ENCODE measurements at regions not wholly inside any gene's neighbourhood (a gene's known extent, or its start where the extent isn't known, plus 50 kb on each side); places are given as distances from the start of the nearest gene placed in this dataset.
"Not testable (repeated sequence)": the region's sequence is repeated elsewhere in the genome, so short reads cannot be mapped to it uniquely, and the experiment has no call there.

DNA sequence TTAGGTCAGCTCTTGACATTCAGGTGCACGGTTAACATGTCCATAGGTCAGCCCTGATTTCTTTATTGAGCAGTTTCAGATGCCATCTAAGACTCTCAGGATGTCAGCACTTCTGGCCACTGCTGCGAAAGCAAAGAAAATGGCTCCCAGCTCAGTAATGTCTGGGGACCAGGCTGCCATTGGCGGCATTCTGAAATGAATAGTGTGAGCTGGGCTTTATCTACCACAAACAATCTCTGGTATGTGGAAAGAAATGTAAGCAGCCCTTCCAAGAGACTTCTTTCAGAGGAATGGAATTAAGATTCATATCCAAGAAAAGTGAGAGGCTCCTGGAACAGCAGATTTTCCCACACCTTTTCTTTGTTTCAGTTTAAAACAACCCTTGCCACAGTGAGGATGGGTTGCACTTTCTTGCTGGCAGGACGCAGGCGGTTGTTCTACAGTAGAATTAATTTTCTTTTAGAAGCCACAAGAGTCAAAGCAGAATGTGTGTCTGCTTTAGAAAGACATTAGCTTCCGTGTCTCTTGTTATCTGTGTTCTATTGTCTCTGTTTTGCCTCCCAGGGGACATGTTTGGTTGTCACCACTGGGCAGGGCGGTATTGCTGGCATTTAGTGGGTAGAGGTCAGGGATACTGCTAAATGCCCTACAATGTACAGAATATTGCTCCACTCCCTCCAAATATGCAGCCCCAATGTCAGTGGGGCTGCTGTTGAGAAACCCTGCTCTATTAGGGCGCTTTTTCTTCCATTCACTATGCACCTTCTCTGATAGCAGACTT lies 149.9 kb upstream of the ANKH start:
- DNase-seq (ENCODE audit: low spot score): no peak

DNA sequence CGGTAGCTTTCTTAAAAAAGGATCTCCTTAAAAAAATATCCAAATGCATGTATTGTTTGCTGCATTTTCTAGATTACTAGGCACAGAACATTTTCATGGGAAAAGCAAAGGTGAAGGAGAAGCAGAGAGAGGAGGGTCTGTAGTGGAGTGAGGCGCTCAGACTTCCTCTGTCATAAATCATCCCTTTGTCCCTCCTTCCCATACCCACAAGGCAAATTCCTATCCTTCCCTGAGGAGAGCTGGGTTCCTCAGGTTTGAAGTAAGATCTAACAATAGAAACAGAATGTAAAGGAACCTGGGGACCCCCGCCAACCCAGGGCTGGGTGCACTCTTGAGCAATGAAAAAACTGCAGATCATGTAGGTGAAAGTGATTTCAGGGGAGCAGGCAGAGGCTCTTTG lies 149.2 kb upstream of the ANKH start:
- no peak for DNase-seq (ENCODE audit: low spot score)

DNA sequence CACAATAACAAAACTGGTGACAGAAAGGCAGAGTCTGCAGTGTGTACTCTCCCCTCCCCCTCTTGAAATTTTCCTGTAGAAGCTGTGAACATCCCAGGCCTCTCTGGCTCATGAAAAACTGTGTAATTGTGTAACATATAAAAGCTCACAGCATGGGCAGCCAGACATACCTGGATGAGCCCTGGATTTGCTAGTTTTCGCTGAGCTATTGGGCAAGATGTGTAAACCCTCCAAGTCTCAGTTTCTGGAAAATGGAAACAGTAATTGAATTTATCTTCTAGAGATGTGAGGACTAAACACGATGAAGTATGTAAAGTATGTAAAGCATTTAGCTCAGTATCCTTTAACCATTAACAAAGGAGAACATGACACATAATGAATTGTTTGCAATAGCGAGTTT lies 143.2 kb upstream of the ANKH start:
- no peak for DNase-seq (ENCODE audit: low spot score)

DNA sequence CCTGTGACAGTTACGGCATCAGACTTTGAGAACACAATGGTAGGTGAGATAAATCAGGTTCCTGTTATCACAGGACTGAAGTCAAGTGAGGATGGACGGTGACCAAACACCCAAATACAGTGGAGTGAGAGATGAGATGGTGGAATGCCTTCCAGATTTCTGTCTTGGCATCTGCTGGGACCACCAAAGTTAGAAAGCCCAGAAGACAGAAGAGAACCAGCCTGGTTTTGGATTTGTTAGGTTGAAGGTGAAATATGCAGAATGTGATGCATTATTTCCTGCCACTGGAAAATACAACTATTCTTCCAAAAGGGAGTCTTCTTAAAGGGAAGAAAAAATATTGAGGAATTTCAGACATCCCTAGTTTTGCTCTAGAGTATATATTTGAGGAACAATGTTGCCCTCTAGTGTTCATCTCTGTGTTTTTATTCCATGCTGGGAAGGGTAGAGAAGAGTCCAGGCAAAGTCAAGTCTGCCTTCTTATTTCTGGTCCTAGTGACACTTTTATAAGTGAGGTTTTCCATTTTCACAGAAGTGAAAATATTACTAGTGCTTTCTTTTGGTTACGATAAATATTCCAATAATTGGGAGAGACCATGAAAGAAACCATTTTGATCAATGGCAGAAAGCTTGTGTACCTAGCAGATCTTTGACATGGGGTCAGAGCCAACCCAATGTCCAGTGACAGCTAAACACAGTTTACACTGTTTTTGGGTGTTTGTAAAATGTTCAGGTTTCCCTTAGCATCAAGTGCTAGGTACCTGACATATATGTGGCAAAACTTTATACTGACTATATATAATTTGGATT lies 142.3 kb upstream of the ANKH start:
- peak; percentile 71 for DNase-seq (ENCODE audit: low spot score)

DNA sequence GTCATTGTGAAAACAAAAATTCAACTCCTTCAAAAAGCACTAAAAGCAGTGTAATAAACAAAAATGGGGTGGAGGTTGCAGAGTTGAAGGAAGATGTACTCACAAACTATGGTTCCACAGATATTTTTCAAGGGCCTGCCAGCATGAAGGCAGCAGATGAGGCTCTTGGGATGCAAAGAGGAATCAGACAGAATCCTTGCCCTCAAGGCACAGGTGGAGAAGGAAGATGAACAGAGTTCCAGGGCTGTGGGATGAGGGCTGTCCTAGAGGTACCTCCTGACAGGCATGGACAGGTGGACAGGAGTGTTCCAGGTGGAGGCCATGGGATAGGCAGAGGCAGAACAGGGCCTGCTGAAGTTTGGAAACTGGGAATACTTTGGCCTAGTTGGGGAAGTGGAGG lies 140.5 kb upstream of the ANKH start:
- no peak for DNase-seq (ENCODE audit: low spot score)

DNA sequence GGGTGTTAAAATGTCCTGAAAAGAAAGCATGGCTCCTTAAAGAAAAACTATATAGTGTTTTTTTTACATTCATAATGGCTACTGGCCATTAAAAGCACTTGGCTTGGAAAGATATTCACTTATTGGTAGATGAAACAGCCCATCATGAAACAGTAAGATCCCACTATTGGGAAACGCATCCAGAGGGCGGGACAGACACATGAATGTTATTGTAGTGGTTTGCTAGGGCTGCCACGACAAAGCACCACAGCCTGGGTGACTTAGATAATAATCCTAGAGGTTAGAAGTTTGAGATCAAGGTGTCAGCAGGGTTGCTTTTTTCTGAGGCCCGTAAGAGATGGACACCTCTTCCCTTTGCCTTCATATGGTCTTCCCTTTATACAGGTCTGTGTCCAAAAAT lies 139.4 kb upstream of the ANKH start:
- no peak for DNase-seq (ENCODE audit: low spot score)

DNA sequence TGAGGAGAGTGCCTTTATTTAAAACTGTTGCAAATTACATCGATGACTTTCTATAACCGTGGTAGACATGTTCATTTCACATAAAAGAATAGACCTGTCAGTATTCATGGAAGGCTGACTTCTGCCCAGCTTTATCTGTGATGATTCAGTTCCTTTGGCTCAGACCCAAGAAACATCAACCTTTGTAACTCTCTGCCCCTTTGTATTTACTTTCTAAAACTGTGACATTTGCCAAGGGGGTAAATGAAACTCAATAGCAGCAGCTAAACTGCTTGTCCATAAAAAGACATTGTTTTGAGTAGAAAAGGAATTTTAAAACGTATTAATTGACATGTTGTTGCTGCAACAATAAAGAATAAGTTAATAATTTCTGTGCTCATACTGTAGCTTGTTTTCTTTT lies 137.8 kb upstream of the ANKH start:
- DNase-seq (ENCODE audit: low spot score): no peak

DNA sequence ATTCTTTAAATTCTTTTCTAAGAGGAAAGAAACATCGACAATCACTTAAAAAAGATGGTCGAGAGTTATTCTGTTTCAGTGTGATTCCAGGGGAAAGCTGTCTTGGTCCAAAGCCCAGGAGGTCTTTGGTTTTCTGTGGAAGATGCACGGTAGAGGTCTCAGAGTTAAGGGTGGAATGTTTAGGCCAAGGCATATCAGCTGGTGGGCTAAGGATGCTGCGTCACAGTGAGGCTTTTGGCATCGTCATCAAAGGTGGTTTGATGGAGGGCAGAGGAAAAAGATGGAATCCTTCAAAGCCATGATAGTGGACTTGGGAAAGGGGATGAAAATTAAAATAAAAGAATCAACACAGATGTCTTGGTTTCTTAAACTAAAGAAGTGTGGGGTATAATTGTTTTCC lies 137.3 kb upstream of the ANKH start:
- no peak for DNase-seq (ENCODE audit: low spot score)

DNA sequence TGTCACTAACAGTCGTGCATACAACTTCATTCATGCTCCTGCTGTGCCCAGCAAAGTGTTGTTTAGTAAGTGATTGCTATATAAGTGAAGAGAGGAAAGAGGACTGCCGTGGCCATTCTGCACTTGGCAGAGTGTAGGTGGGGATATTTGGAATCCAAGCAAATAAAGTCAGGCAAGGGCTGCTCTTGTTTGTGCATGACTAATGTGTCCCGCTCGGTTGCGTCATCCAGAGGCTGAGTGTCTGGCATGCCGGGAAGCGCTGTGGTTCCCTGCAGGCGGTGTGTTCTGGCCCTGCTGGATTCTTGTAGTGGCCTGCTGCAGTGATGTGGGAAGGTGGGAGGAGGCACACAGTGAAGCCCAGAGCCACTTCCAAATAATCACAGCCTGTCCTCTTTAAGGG lies 136.9 kb upstream of the ANKH start:
- no peak for DNase-seq (ENCODE audit: low spot score)

DNA sequence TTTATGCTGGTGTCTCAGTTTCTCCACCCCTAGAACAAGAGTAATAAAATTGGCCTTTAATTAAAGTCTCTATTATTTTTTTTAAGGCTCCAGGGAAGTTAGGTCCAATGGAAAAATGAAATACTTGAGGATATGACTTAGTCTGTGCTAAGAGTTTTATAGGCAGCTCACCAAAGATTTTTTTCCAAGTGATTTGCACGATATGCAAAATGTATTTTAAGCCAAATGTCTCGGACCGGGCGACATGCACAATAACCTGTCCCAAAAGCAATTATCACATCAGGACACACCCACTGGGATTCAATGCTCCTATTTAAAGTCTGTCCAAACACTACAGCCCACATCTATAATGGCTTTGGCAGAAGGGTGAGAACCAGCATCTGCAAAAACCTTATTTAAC lies 136.1 kb upstream of the ANKH start:
- no peak for DNase-seq (ENCODE audit: low spot score)

DNA sequence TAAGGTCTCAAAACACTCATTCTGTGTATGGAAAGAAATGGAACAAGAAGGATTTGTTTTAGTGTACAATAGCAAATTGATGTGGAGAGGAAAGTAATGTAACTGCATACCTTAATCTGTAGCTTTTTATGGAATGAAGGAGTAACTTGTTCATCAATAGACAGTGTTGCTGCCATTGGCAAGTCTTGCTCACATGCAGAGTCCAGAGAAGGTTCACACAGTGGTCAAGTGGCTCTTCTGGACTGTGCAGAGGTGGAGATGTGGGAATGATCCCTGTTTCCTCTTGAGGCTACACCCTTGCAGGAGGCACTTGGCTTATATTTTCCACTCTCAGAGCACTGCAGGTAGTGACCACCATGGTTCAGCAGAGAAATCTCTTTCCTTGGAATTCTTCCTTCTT lies 132.9 kb upstream of the ANKH start:
- DNase-seq (ENCODE audit: low spot score): peak; percentile 17

DNA sequence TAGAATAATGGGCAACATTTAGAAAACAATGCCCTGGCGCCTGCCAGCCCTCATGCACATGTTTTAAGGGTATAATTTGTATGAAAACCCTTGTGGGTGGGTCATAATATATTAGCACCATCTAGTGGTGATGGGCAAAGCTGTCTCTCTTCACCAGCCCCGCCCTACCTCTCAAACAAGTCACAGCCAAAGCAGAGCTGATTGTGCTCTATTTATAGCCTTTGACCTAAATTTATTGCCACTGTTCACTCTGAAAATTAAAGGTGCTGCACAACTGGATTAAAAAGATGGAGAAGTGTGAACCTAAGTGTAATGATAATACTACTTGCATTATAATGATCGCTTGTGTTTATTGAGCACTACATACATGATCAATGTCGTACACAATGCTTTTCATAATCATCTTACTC lies 131.9 kb upstream of the ANKH start:
- DNase-seq (ENCODE audit: low spot score): peak; percentile 91

DNA sequence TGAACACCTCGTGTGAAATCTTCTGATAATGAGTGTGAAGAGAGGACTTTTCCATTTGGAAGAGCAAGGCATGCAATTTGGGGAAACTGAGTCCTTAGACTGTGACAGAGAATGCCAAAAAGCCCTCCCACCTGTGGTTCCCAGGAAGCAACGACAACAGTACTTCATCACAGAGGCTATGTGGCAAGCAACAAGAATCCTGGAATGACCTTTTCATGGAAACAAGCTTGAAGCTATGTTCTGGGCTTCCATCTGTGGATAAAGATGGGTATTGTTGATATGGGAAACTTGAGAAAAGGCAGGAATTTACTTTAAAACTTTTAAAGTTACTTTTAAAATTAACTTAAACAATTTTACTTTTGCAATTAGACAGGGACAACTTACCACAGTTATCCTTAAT lies 131.2 kb upstream of the ANKH start:
- DNase-seq (ENCODE audit: low spot score): peak; percentile 15

DNA sequence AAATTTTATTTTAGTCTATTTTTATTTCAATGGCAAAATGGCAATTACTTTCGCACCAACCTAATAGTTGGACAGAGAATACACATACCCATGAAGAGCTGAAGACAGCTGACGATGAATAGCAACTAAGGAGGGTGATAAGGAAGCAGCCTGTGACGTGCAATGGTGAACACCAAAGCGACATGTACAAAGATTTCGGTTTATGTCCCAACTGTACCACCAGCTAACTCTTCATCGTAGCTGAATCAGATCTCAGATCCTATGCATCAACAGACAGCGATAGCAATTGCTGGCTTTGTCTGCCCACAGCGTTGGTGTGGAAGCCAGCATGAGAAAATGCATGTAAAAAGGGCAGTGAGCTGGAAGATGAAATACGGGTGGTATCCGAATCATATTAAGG lies 130.6 kb upstream of the ANKH start:
- peak; percentile 42 for DNase-seq (ENCODE audit: low spot score)

DNA sequence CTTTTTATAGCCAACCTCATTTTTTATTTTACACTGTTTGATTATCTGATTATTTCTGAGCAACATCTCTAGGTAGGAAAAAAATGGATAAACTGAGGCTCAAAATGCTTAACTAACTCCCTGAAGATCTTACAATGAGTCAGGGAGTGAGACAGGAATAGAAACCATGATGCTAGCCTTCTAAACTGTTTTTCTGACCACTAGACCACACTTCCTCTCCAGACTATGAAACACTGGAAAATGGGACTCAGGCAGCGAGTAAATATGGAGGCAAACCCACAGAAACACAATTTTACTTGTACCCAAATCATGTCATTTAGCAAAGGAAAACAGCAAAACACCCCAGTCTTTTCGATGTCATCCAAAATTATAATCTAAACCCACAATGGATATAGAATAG lies 129.9 kb upstream of the ANKH start:
- DNase-seq (ENCODE audit: low spot score): no peak

DNA sequence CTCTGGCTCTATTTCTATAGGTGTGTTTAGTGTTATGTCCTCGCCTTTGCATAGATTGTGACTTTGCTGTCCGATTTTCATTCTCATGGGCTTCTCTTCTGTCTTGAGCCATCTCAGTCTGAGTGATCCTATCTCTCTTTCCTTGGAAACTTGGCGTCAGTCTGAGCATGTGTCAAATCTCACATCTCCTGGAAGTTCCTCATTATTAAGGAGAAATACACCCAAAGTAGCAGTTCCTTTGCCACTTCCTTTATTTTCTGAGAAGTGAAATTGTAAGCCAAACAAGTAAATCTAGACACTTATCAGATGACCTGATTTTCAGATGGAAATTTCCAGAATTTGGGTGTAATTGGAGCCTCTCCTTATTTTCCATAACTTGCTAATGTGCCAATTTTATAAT lies 126.9 kb upstream of the ANKH start:
- no peak for DNase-seq (ENCODE audit: low spot score)

DNA sequence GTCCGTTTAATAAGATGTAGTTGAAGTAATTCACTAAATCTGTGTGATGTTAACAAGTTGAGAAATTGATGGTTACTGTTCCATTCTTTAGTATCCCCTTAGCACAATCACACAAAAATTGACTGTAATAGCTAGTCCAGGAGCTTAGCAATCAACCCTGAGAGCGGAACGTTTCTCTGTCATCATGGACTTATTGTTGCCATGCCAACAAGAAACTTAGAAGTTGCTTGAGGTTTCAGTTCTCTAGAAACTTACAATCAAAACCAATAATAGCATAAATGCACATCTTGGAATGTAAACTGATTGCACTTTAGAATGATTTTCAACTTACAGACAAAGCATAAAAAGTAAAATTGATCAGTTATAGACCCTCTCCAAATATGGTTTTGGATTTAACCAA lies 125.4 kb upstream of the ANKH start:
- no peak for DNase-seq (ENCODE audit: low spot score)

DNA sequence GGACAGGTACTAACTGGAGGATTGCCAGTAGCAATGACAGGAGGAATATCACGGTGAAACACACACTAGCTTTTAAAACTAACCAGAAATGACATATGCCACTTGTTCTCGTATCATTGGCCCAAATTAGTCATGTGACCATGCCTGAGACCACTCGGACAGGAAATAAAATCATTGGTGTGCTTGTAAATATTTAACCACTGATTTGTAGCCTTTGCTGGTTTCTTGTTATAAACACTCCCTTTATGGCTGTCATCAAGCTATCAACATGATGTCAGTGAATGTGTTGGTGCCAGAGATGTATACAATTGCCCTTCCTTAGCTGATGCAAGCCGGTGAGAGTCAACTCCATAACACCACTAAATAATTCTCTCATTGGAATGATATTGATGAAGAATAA lies 123.7 kb upstream of the ANKH start:
- no peak for DNase-seq (ENCODE audit: low spot score)

DNA sequence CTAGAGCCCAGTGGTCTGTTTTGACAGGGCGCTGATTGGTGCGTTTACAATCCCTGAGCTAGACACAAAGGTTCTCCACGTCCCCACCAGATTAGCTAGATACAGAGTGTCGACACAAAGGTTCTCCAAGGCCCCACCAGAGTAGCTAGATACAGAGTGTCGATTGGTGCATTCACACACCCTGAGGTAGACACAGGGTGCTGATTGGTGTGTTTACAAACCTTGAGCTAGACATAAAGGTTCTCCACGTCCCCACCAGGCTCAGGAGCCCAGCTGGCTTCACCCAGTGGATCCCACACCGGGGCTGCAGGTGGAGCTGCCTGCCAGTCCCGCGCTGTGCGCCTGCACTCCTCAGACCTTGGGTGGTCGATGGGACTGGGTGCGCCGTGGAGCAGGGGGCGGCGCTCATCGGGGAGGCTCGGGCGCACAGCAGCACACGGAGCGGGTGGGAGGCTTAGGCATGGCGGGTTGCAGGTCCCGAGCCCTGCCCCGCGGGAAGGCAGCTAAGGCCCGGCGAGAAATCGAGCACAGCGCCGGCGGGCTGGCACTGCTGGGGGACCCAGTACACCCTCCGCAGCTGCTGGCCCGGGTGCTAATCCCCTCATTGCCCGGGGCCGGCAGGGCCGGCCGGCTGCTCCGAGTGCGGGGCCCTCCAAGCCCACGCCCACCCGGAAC lies 122.0 kb upstream of the ANKH start:
- DNase-seq (ENCODE audit: low spot score): not testable (repeated sequence)

DNA sequence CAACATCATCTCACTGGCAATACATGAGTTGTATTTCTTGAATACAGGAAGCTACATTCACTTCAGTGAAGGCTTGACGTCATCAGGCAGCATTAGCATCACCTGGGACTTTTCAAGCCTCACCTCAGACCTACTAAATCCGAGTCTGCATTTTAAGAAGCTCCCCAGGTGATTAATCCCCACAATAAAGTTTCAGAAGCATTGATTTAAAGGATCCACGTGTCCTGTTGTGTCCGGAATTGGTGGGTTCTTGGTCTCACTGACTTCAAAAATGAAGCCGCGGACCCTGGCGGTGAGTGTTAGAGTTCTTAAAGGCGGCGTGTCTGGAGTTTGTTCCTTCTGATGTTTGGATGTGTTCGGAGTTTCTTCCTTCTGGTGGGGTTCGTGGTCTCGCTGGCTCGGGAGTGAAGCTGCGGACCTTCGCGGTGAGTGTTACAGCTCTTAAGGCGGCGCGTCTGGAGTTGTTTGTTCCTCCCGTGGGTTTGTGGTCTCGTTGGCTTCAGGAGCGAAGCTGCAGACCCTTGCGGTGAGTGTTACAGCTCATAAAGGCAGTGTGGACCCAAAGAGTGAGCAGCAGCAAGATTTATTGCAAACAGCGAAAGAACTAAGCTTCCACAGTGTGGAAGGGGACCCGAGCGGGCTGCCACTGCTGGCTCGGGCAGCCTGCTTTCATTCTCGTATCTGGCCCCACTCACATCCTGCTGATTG lies 121.3 kb upstream of the ANKH start:
- DNase-seq (ENCODE audit: low spot score): not testable (repeated sequence)

DNA sequence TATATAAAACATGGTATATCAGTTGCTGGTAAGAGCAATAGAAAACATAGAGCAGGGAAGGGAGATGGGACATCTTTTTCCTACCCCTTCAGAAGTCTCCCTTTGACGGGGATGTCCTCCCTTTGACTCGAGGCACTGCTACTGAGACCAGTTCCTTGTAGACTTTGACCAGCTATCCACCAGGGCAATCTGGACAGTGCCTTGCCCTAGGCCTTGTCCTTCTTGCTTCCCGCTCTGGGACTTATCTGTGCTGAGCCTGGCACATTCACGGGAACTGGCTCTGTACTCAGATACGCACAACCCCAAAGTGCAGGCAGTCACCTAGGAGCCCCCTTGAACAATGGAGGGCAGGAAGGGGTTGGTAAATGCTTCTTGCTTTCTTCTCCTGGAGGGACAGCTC lies 116.6 kb upstream of the ANKH start:
- DNase-seq (ENCODE audit: low spot score): no peak

DNA sequence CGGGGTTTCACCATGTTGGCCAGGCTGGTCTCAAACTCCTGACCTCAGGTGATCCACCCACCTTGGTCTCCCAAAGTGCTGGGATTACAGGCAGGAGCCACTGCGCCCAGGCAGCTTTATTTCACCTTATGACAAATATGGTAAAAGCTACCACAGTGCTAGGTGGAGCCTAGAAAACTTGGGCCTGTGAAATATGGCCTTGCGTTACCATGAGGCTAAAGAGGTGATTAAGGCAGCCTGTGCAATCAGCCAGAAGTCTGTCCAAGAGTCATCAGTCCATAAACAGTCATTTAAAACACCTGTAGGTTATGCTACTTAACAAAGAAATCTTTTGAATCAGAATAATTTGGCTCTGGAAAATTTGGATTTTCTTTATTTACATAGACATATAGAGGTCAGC lies 114.8 kb upstream of the ANKH start:
- DNase-seq (ENCODE audit: low spot score): no peak

All from cerebellar cortex (tissue), 1 donor.